ENCODE measurements at regions not wholly inside any gene's neighbourhood (a gene's known extent, or its start where the extent isn't known, plus 50 kb on each side); places are given as distances from the start of the nearest gene placed in this dataset.

GRCh38 chr18:76546088-76546435 lies 51.0 kb upstream of the ZNF516 start:
- no peaks in the 10 kb centered on the region for H3K36me3 ChIP-seq (ENCODE audit: control insufficient read depth in 2 of 4, insufficient read depth in 4 of 4, low read length in 3 of 4)
- no peaks in the 10 kb centered on the region for H3K79me2 ChIP-seq (ENCODE audit: control insufficient read depth in 1 of 2, insufficient read depth in 2 of 2, low read length in 2 of 2)
- H4K8ac ChIP-seq (ENCODE audit: extremely low read depth, insufficient read depth, low read length): no peak overlapping the region
- H2AFZ ChIP-seq (ENCODE audit: low read length): no peak overlapping the region
- no peaks in the 10 kb centered on the region for H3K27me3 ChIP-seq (replicated peaks in 1 of 4; ENCODE audit: control insufficient read depth in 3 of 4, extremely low read depth in 1 of 4, insufficient read depth in 3 of 4, low read length in 3 of 4)
- no peak for TF ChIP-seq USF2 (IDR thresholded peaks at IDR 0.05; ENCODE audit: low read length)
- no peak for TF ChIP-seq SIRT6 (IDR thresholded peaks at IDR 0.05; ENCODE audit: low read length)
- no peak for TF ChIP-seq ASH2L (IDR thresholded peaks at IDR 0.05; ENCODE audit: low read length)
- no peak for FAIRE-seq
- H3K18ac ChIP-seq (ENCODE audit: extremely low read depth, low read length): no peak overlapping the region; the same call in 1 of the 2 replicates
- ChIA-PET POLR2A (ENCODE audit: partially characterized antibody) (no interaction called here), CTCF (ENCODE audit: partially characterized antibody) (interaction anchor here (1.0 to 1.6 kb wide), 3 partner anchors 14 to 163 kb away, joined by 3 to 5 read pairs (median 3); no protein-coding TSS in a partner anchor)
- no peak overlapping the region for H2BK5ac ChIP-seq (ENCODE audit: low read depth, low read length)
- H3K14ac ChIP-seq (ENCODE audit: insufficient read length): no peak overlapping the region
- no peak for DNase-seq (ENCODE audit: low read depth in 1 of 2, low spot score in 2 of 2)
- no peak overlapping the region for H4K91ac ChIP-seq (replicated peaks; ENCODE audit: insufficient read length, low read length)
- no peak overlapping the region for H2BK120ac ChIP-seq (replicated peaks; ENCODE audit: low read depth, low read length)
- H4K20me1 ChIP-seq (replicated peaks in 1 of 2; ENCODE audit: control insufficient read depth in 1 of 2, insufficient read depth in 2 of 2, low read length in 2 of 2): no peaks in the 10 kb centered on the region
- no peak overlapping the region for H4K5ac ChIP-seq (ENCODE audit: insufficient read length, low read depth, low read length)
- no peak overlapping the region for H3K27ac ChIP-seq (ENCODE audit: low read depth, low read length)
- no peak overlapping the region for H3K4ac ChIP-seq (replicated peaks; ENCODE audit: insufficient read length, low read depth, low read length)
- no peaks in the 10 kb centered on the region for H3K79me1 ChIP-seq (ENCODE audit: low read depth, low read length)
- no peaks in the 10 kb centered on the region for H3K9me3 ChIP-seq (ENCODE audit: insufficient read depth in 2 of 2, low read depth in 1 of 2, low read length in 1 of 2)
- no peak overlapping the region for H3K4me3 ChIP-seq (ENCODE audit: extremely low read depth in 1 of 4, insufficient read depth in 2 of 4, low read depth in 3 of 4, low read length in 4 of 4)
- H3K4me2 ChIP-seq (ENCODE audit: insufficient read depth in 1 of 2, low read depth in 2 of 2, low read length in 2 of 2): no peak overlapping the region
- peaks cover 0 to 7% (median 2%) of the 10 kb centered on the region in 4 experiments; a peak in 4 of 7 replicates for H3K4me1 ChIP-seq (replicated peaks in 1 of 4; ENCODE audit: control insufficient read depth in 3 of 4, insufficient read depth in 4 of 4, low read length in 3 of 4)
- 80% methylated on average over 5 of the region's 7 CpGs; no CpG with 5 or more reads in 1 of the 2 experiments for WGBS, 2 experiments (ENCODE audit: extremely low coverage in 1 of 2, insufficient coverage in 1 of 2, insufficient read length in 1 of 2, insufficient replicate concordance in 2 of 2, low coverage in 1 of 2, low lambda C conversion rate in 2 of 2, missing lambda C conversion rate in 1 of 2)
- no peak overlapping the region for H2BK12ac ChIP-seq (ENCODE audit: low read depth, low read length)
- H3K9ac ChIP-seq (replicated peaks in 1 of 4; ENCODE audit: extremely low read depth in 1 of 4, low read depth in 3 of 4, low read length in 3 of 4): no peak overlapping the region; a peak in 1 of 7 replicates
- H2AK5ac ChIP-seq (ENCODE audit: low read depth, low read length): no peak overlapping the region
- H3K23ac ChIP-seq (ENCODE audit: insufficient read length): no peak overlapping the region
- H2BK15ac ChIP-seq (ENCODE audit: low read length): no peak overlapping the region
- no peak overlapping the region for H3K56ac ChIP-seq (replicated peaks; ENCODE audit: insufficient read length, low read depth, low read length)
- no peaks in the 10 kb centered on the region for H3K23me2 ChIP-seq (ENCODE audit: low read depth, low read length)
- H2BK20ac ChIP-seq (ENCODE audit: low read length): no peak overlapping the region

All from H1 (cell line).